ENCODE measurements at regions not wholly inside any gene's neighbourhood (a gene's known extent, or its start where the extent isn't known, plus 50 kb on each side); places are given as distances from the start of the nearest gene placed in this dataset.

DNA sequence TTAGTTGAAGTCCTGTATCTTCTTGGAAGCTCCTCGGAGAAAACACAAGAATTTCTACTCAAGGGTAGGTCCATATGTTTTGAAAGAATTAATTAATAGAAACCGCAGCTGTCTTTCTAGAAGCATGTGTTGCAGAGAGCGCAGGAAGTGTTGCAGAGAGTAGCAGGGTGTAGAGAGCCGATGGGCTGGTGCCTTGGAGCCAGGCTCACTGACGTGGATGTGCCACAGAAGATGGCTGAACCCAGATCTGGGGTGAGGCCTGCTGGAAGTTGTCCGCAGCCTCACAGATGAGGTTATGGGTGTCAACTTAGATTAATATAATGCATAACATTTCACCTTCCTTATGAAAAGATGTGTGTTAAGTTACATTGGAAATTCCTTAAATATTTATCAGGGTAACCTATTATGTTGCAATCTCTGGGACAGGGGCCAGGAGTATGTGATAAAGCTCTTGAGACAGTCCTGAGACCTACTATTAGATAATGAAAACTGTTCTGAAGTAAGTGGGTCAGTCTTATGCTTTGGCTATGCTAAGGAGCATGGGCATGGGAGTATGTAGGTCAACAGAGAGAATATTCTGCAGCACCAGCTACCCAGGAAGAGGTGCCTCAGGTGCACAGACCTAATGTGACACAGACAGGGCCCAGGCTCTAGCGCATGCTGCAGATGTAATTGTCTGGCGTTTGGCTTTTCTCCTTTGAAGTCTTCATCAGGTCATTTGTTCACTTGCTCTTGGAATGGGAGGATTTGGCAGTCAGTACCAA is 973.3 kb downstream of the BCL11B start:
- Histone ChIP-seq H3K4me1 (ENCODE audit: control insufficient read depth in 5 of 5, insufficient read depth in 5 of 5, low read length in 5 of 5) (no peaks in the 10 kb centered on the region), H3K36me3 (ENCODE audit: control insufficient read depth in 5 of 5, insufficient read depth in 5 of 5, low read length in 5 of 5) (no peaks in the 10 kb centered on the region), H3K9ac (ENCODE audit: low read length in 5 of 5) (no peak overlapping the region), H3K27me3 (ENCODE audit: control insufficient read depth in 5 of 5, insufficient read depth in 4 of 5, low read length in 5 of 5) (peaks cover 0 to 3% (median 2%) of the 10 kb centered on the region in 5 donors), H3K27ac (ENCODE audit: low read depth, low read length) (no peak overlapping the region), H3K9me3 (ENCODE audit: control insufficient read depth in 5 of 5, low read length in 5 of 5) (peaks cover 0 to 3% (median 0%) of the 10 kb centered on the region in 5 donors), H3K4me3 (ENCODE audit: low read depth in 1 of 5, low read length in 5 of 5) (no peak overlapping the region)

DNA sequence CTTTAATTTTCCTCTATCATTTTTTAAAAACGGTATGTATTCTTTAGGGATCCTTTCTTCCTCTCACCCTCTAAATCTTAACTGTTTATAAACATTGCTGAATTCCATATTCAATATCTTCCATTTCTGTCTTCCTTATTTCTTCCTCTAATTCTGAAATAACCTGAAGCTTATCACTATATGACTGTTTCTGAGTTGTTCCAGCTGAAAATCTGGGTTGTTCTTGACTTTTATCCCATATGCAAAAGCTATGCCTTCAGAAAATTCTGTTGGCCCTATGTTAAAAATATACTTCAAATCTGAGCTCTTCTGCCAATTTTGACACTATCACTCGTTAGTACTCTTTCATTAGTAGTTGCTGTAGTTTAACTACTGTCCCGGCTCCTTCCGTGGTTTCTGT is 970.3 kb downstream of the BCL11B start:
- Histone ChIP-seq H3K36me3 (ENCODE audit: control insufficient read depth in 5 of 5, insufficient read depth in 5 of 5, low read length in 5 of 5) (no peaks in the 10 kb centered on the region), H3K4me1 (ENCODE audit: control insufficient read depth in 5 of 5, insufficient read depth in 5 of 5, low read length in 5 of 5) (no peaks in the 10 kb centered on the region), H3K9ac (ENCODE audit: low read length in 5 of 5) (no peak overlapping the region)

DNA sequence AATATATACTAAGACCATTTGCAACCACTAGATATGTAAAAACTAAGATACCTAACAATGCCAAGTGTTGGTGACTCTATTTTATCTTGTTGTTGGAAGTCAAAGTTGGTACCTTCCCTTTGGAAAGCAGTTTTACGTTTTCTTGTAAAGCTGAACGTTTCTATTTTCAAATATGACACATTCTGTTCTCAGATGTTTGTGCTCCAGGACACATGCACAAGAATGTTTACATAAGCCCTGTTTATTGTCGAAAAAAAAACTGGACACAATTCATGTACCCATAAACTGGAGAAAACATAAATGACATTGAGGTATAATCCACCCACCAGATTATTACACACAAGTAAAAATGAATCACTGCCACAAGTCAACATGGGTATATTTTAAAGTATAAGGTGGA is 967.4 kb downstream of the BCL11B start:
- no peaks in the 10 kb centered on the region for H3K9me3 ChIP-seq (ENCODE audit: control insufficient read depth in 5 of 5, low read length in 5 of 5)
- no peaks in the 10 kb centered on the region for H3K36me3 ChIP-seq (ENCODE audit: control insufficient read depth in 5 of 5, insufficient read depth in 5 of 5, low read length in 5 of 5)
- no peak overlapping the region for H3K4me3 ChIP-seq (ENCODE audit: low read depth in 1 of 5, low read length in 5 of 5)
- H3K9ac ChIP-seq (ENCODE audit: low read length in 5 of 5) = no peak overlapping the region
- no peak overlapping the region for H3K27ac ChIP-seq (ENCODE audit: low read depth, low read length)
- H3K4me1 ChIP-seq (ENCODE audit: control insufficient read depth in 5 of 5, insufficient read depth in 5 of 5, low read length in 5 of 5) = no peaks in the 10 kb centered on the region
- H3K27me3 ChIP-seq (ENCODE audit: control insufficient read depth in 5 of 5, insufficient read depth in 4 of 5, low read length in 5 of 5) = no peaks in the 10 kb centered on the region

More for the DNA sequence above, 970.3 kb downstream of the BCL11B start:
- Histone ChIP-seq H3K27ac (ENCODE audit: low read depth, low read length) (no peak overlapping the region), H3K9me3 (ENCODE audit: control insufficient read depth in 5 of 5, low read length in 5 of 5) (peaks cover 0 to 3% (median 0%) of the 10 kb centered on the region in 5 donors), H3K4me3 (ENCODE audit: low read depth in 1 of 5, low read length in 5 of 5) (no peak overlapping the region), H3K27me3 (ENCODE audit: control insufficient read depth in 5 of 5, insufficient read depth in 4 of 5, low read length in 5 of 5) (no peaks in the 10 kb centered on the region)

DNA sequence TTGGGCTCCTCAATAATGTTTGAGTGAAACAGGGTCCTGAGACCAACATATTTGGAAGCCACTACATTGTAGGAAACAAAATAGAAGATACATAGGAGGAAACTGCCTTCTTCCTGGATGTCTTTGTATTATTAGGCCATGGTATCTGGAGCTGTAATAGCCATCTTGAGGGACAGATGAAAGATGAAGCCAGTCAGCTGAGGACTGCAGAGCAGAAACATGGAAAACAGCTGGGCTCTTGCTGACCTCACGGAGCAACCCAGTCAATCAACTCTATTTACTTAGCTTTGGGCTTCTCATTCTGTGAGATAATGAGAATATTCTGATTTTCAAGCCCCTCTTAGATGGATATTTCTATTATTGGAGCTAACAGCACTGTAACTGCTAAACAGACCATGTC is 962.4 kb downstream of the BCL11B start:
- Histone ChIP-seq H3K27ac (ENCODE audit: low read depth, low read length) (no peak overlapping the region), H3K9ac (ENCODE audit: low read length in 5 of 5) (no peak overlapping the region)

DNA sequence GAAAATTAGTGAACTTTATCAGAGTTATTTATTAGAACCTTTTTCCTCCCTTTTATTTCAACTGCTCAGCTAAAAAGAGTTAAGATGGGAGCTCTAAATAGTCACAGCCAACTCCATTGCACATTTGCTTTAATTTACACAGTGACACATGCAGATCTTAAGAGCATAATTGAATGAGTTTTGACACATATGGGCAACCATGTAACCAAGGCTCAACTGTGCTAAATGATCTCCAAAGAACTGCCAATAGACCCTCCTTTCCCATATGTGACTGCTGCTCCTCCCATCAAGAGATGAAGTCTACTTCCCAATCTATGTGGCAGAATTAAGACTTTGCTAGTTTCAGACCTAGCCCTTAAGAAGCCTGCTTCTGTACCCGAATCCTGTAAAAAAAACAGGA is 960.0 kb downstream of the BCL11B start:
- Histone ChIP-seq H3K9ac (ENCODE audit: low read length in 5 of 5) (no peak overlapping the region), H3K27me3 (ENCODE audit: control insufficient read depth in 5 of 5, insufficient read depth in 4 of 5, low read length in 5 of 5) (no peaks in the 10 kb centered on the region), H3K36me3 (ENCODE audit: control insufficient read depth in 5 of 5, insufficient read depth in 5 of 5, low read length in 5 of 5) (no peaks in the 10 kb centered on the region), H3K9me3 (ENCODE audit: control insufficient read depth in 5 of 5, low read length in 5 of 5) (no peaks in the 10 kb centered on the region), H3K27ac (ENCODE audit: low read depth, low read length) (no peak overlapping the region), H3K4me3 (ENCODE audit: low read depth in 1 of 5, low read length in 5 of 5) (no peak overlapping the region), H3K4me1 (ENCODE audit: control insufficient read depth in 5 of 5, insufficient read depth in 5 of 5, low read length in 5 of 5) (no peaks in the 10 kb centered on the region)

More for the DNA sequence above, 962.4 kb downstream of the BCL11B start:
- Histone ChIP-seq H3K27me3 (ENCODE audit: control insufficient read depth in 5 of 5, insufficient read depth in 4 of 5, low read length in 5 of 5) (no peaks in the 10 kb centered on the region), H3K4me1 (ENCODE audit: control insufficient read depth in 5 of 5, insufficient read depth in 5 of 5, low read length in 5 of 5) (no peaks in the 10 kb centered on the region), H3K4me3 (ENCODE audit: low read depth in 1 of 5, low read length in 5 of 5) (no peak overlapping the region), H3K9me3 (ENCODE audit: control insufficient read depth in 5 of 5, low read length in 5 of 5) (no peaks in the 10 kb centered on the region), H3K36me3 (ENCODE audit: control insufficient read depth in 5 of 5, insufficient read depth in 5 of 5, low read length in 5 of 5) (no peaks in the 10 kb centered on the region)

DNA sequence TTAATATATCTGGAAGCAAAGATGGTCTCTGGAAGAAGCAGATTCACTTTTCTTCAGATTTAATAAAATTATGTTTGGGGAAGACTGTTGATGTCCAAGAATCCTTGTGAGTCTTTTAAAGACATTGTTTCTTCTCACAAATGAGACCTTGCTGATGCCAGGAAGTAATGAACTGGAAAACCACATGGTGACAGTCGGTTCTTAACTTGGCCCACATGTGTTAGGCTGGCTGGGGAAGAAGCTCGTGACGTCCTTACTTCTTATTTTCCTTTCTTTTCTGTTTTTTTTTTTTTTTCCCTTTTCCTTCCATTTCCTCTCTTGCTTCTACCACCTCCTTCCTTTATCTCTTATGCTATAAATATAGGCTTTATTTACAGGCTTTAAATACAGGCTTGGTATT is 950.2 kb downstream of the BCL11B start:
- Histone ChIP-seq H3K9me3 (ENCODE audit: control insufficient read depth in 5 of 5, low read length in 5 of 5) (peaks cover 0 to 15% (median 3%) of the 10 kb centered on the region in 5 donors), H3K4me3 (ENCODE audit: low read depth in 1 of 5, low read length in 5 of 5) (no peak overlapping the region), H3K27me3 (ENCODE audit: control insufficient read depth in 5 of 5, insufficient read depth in 4 of 5, low read length in 5 of 5) (peaks cover 0 to 6% (median 0%) of the 10 kb centered on the region in 5 donors), H3K27ac (ENCODE audit: low read depth, low read length) (no peak overlapping the region), H3K4me1 (ENCODE audit: control insufficient read depth in 5 of 5, insufficient read depth in 5 of 5, low read length in 5 of 5) (no peaks in the 10 kb centered on the region), H3K9ac (ENCODE audit: low read length in 5 of 5) (no peak overlapping the region), H3K36me3 (ENCODE audit: control insufficient read depth in 5 of 5, insufficient read depth in 5 of 5, low read length in 5 of 5) (no peaks in the 10 kb centered on the region)

DNA sequence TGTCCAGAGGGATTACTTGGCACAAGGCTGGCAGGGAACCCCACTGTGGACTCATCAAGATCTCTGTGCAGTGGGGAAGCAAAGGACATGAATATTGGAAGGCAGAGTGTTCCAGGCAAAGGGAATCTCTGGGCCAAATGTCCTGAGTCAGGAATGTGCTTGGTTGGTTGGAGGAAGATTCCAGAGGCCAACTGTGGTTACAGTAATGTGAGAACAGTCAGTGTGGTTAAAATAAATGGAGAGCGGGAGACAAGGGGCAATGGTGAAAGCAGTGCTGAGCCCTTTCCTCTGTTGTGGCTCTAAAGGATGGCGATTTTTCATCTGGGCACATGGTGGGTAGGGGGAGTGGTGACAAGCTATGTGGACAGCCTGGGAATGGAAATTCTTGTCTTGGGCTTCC is 948.2 kb downstream of the BCL11B start:
- Histone ChIP-seq H3K9me3 (ENCODE audit: control insufficient read depth in 5 of 5, low read length in 5 of 5) (peaks cover 0 to 15% (median 7%) of the 10 kb centered on the region in 5 donors), H3K27me3 (ENCODE audit: control insufficient read depth in 5 of 5, insufficient read depth in 4 of 5, low read length in 5 of 5) (peaks cover 0 to 6% (median 0%) of the 10 kb centered on the region in 5 donors), H3K4me3 (ENCODE audit: low read depth in 1 of 5, low read length in 5 of 5) (no peak overlapping the region), H3K27ac (ENCODE audit: low read depth, low read length) (no peak overlapping the region), H3K4me1 (ENCODE audit: control insufficient read depth in 5 of 5, insufficient read depth in 5 of 5, low read length in 5 of 5) (no peaks in the 10 kb centered on the region), H3K9ac (ENCODE audit: low read length in 5 of 5) (no peak overlapping the region), H3K36me3 (ENCODE audit: control insufficient read depth in 5 of 5, insufficient read depth in 5 of 5, low read length in 5 of 5) (no peaks in the 10 kb centered on the region)

DNA sequence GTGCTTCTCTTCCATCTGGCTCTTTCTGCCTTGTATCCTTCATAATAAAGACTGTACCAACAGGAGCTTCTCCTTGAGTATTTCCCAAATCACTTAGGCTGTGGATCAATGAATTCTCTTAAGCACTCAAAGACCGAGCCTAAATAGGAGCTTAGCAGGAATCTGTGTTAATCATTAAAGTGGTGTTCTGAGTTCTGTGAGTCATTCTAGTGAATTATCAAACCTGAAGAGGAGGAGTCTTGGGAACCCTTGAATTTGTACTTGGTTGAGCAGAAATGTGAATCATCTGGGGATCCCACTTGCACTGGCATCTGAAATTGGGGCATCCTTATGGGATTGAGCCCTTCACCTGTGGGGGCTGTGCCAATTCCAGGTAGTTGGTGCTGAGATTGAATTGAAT is 946.2 kb downstream of the BCL11B start:
- Histone ChIP-seq H3K36me3 (ENCODE audit: control insufficient read depth in 5 of 5, insufficient read depth in 5 of 5, low read length in 5 of 5) (no peaks in the 10 kb centered on the region), H3K9me3 (ENCODE audit: control insufficient read depth in 5 of 5, low read length in 5 of 5) (peaks cover 0 to 6% (median 0%) of the 10 kb centered on the region in 5 donors), H3K27me3 (ENCODE audit: control insufficient read depth in 5 of 5, insufficient read depth in 4 of 5, low read length in 5 of 5) (peaks cover 0 to 6% (median 0%) of the 10 kb centered on the region in 5 donors), H3K27ac (ENCODE audit: low read depth, low read length) (no peak overlapping the region), H3K4me3 (ENCODE audit: low read depth in 1 of 5, low read length in 5 of 5) (no peak overlapping the region), H3K4me1 (ENCODE audit: control insufficient read depth in 5 of 5, insufficient read depth in 5 of 5, low read length in 5 of 5) (no peaks in the 10 kb centered on the region), H3K9ac (ENCODE audit: low read length in 5 of 5) (no peak overlapping the region)

DNA sequence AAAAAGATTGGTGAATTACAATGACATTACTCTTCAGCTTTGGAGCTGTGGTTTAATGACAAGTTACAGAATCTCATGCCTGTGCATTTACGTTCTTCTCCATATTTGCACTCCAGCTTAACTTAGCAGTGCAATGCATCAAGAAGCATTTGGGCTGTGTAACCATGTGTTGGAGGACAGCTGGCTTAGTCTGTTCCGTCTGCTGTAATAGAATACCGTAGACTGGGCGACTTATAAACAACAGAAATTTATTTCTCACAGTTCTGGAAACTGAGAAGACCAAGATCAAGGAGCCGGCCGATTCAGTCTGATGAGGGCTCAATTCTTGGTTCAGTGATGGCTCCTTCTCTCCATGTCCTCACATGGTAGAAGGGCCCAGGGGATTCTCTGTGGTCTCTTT is 943.5 kb downstream of the BCL11B start:
- Histone ChIP-seq H3K36me3 (ENCODE audit: control insufficient read depth in 5 of 5, insufficient read depth in 5 of 5, low read length in 5 of 5) (no peaks in the 10 kb centered on the region), H3K27ac (ENCODE audit: low read depth, low read length) (no peak overlapping the region), H3K4me1 (ENCODE audit: control insufficient read depth in 5 of 5, insufficient read depth in 5 of 5, low read length in 5 of 5) (no peaks in the 10 kb centered on the region)

DNA sequence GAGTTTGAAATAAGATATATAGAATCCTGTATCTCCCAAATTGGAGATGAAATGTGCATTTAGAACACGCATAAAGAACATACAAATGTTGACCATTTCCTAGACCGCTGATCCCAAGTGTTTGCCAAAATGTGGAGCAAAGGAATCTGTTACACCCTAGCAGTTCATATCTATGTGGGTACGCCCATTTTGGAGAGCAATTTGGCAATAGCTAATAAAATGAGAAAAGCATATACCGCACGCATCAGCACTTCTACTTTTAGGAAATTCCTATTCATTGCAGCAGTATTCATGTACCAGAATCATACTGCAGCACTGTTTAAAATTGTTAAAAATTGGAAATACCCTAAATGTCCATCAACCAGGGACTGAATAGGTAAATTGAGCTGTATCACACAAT is 937.8 kb downstream of the BCL11B start:
- Histone ChIP-seq H3K9ac (ENCODE audit: low read length in 5 of 5) (no peak overlapping the region), H3K4me3 (ENCODE audit: low read depth in 1 of 5, low read length in 5 of 5) (no peak overlapping the region), H3K4me1 (ENCODE audit: control insufficient read depth in 5 of 5, insufficient read depth in 5 of 5, low read length in 5 of 5) (peaks cover 0 to 3% (median 0%) of the 10 kb centered on the region in 5 donors), H3K9me3 (ENCODE audit: control insufficient read depth in 5 of 5, low read length in 5 of 5) (no peaks in the 10 kb centered on the region), H3K27ac (ENCODE audit: low read depth, low read length) (no peak overlapping the region), H3K36me3 (ENCODE audit: control insufficient read depth in 5 of 5, insufficient read depth in 5 of 5, low read length in 5 of 5) (no peaks in the 10 kb centered on the region), H3K27me3 (ENCODE audit: control insufficient read depth in 5 of 5, insufficient read depth in 4 of 5, low read length in 5 of 5) (no peaks in the 10 kb centered on the region)

More for the DNA sequence above, 943.5 kb downstream of the BCL11B start:
- Histone ChIP-seq H3K9ac (ENCODE audit: low read length in 5 of 5) (no peak overlapping the region), H3K27me3 (ENCODE audit: control insufficient read depth in 5 of 5, insufficient read depth in 4 of 5, low read length in 5 of 5) (peaks cover 0 to 6% (median 0%) of the 10 kb centered on the region in 5 donors), H3K4me3 (ENCODE audit: low read depth in 1 of 5, low read length in 5 of 5) (no peak overlapping the region), H3K9me3 (ENCODE audit: control insufficient read depth in 5 of 5, low read length in 5 of 5) (peaks cover 0 to 6% (median 0%) of the 10 kb centered on the region in 5 donors)

Measured in subcutaneous abdominal adipose tissue (tissue), 5 donors.